KOPT-K1 (cell line): ENCODE measurements at regions not wholly inside any gene's neighbourhood (a gene's known extent, or its start where the extent isn't known, plus 50 kb on each side); places are given as distances from the start of the nearest gene placed in this dataset.

ENCODE experiments used
- H3K27ac ChIP-seq: fragments of 200-600 bp; sonication (generic); 2 replicates; pipeline ENCODE4 v1.5.1; 2016; ENCODE audit warnings: antibody characterized with exemption, mild to moderate bottlenecking, low read depth, low read length; ENCODE audit not compliant: poor library complexity, severe bottlenecking
- H3K36me3 ChIP-seq: fragments of 200-600 bp; sonication (generic); 2 replicates; pipeline ENCODE4 v1.5.1; 2017; ENCODE audit warnings: antibody characterized with exemption, mild to moderate bottlenecking, low read length, moderate library complexity; ENCODE audit not compliant: insufficient read depth
- H3K9me3 ChIP-seq: fragments of 200-600 bp; sonication (generic); 2 replicates; pipeline ENCODE4 v1.5.1; 2017; ENCODE audit warnings: antibody characterized with exemption, low read length, mild to moderate bottlenecking; ENCODE audit not compliant: insufficient read depth, poor library complexity, severe bottlenecking

GRCh38 chr19:28876609-28877123, 336.3 kb downstream of the UQCRFS1 start:
- H3K36me3 ChIP-seq = no peaks in the 10 kb centered on the region
- no peak overlapping the region for H3K27ac ChIP-seq

GRCh38 chr19:28874742-28875141, 338.2 kb downstream of the UQCRFS1 start:
- Histone ChIP-seq H3K36me3 (no peaks in the 10 kb centered on the region), H3K27ac (no peak overlapping the region), H3K9me3 (no peaks in the 10 kb centered on the region)

More at GRCh38 chr19:28876609-28877123, 336.3 kb downstream of the UQCRFS1 start:
- no peaks in the 10 kb centered on the region for H3K9me3 ChIP-seq

- Histone ChIP-seq H3K9me3 (no peaks in the 10 kb centered on the region), H3K36me3 (no peaks in the 10 kb centered on the region), H3K27ac (no peak overlapping the region)
Measured at GRCh38 chr19:28873301-28873700, 339.6 kb downstream of the UQCRFS1 start.

- Histone ChIP-seq H3K9me3 (no peaks in the 10 kb centered on the region), H3K27ac (no peak overlapping the region), H3K36me3 (no peaks in the 10 kb centered on the region)
Measured at GRCh38 chr19:28871099-28871725, 341.7 kb downstream of the UQCRFS1 start.

GRCh38 chr19:28869459-28869858, 343.5 kb downstream of the UQCRFS1 start:
- Histone ChIP-seq H3K9me3 (no peaks in the 10 kb centered on the region), H3K36me3 (no peaks in the 10 kb centered on the region), H3K27ac (no peak overlapping the region)

GRCh38 chr19:28868836-28869235, 344.1 kb downstream of the UQCRFS1 start:
- Histone ChIP-seq H3K27ac (no peak overlapping the region), H3K9me3 (no peaks in the 10 kb centered on the region), H3K36me3 (no peaks in the 10 kb centered on the region)

- H3K9me3 ChIP-seq = no peaks in the 10 kb centered on the region
- no peaks in the 10 kb centered on the region for H3K36me3 ChIP-seq
- H3K27ac ChIP-seq = no peak overlapping the region
Measured at GRCh38 chr19:28867978-28868377, 345.0 kb downstream of the UQCRFS1 start.

GRCh38 chr19:28864577-28865042, 348.3 kb downstream of the UQCRFS1 start:
- Histone ChIP-seq H3K9me3 (no peaks in the 10 kb centered on the region), H3K27ac (no peak overlapping the region), H3K36me3 (no peaks in the 10 kb centered on the region)

- no peaks in the 10 kb centered on the region for H3K9me3 ChIP-seq
- H3K27ac ChIP-seq = no peak overlapping the region
- H3K36me3 ChIP-seq = no peaks in the 10 kb centered on the region
Measured at GRCh38 chr19:28864024-28864503, 348.9 kb downstream of the UQCRFS1 start.

- no peaks in the 10 kb centered on the region for H3K9me3 ChIP-seq
- H3K36me3 ChIP-seq = no peaks in the 10 kb centered on the region
- no peak overlapping the region for H3K27ac ChIP-seq
Measured at GRCh38 chr19:28862238-28862637, 350.7 kb downstream of the UQCRFS1 start.

- no peaks in the 10 kb centered on the region for H3K36me3 ChIP-seq
- H3K27ac ChIP-seq = no peak overlapping the region
Measured at GRCh38 chr19:28859811-28860210, 353.1 kb downstream of the UQCRFS1 start.

GRCh38 chr19:28858933-28859332, 354.0 kb downstream of the UQCRFS1 start:
- Histone ChIP-seq H3K9me3 (no peaks in the 10 kb centered on the region), H3K27ac (no peak overlapping the region), H3K36me3 (no peaks in the 10 kb centered on the region)

More at GRCh38 chr19:28859811-28860210, 353.1 kb downstream of the UQCRFS1 start:
- H3K9me3 ChIP-seq = no peaks in the 10 kb centered on the region

- Histone ChIP-seq H3K27ac (no peak overlapping the region), H3K36me3 (no peaks in the 10 kb centered on the region), H3K9me3 (no peaks in the 10 kb centered on the region)
Measured at GRCh38 chr19:28857967-28858366, 355.0 kb downstream of the UQCRFS1 start.

- Histone ChIP-seq H3K36me3 (no peaks in the 10 kb centered on the region), H3K9me3 (no peaks in the 10 kb centered on the region), H3K27ac (no peak overlapping the region)
Measured at GRCh38 chr19:28855216-28855615, 357.7 kb downstream of the UQCRFS1 start.

GRCh38 chr19:28847468-28847867, 365.5 kb downstream of the UQCRFS1 start:
- Histone ChIP-seq H3K9me3 (no peaks in the 10 kb centered on the region), H3K36me3 (no peaks in the 10 kb centered on the region), H3K27ac (no peak overlapping the region)
